K562 (cell line): ENCODE measurements at regions not wholly inside any gene's neighbourhood (a gene's known extent, or its start where the extent isn't known, plus 50 kb on each side); places are given as distances from the start of the nearest gene placed in this dataset.

Source experiments
- ETS2 ChIP-seq: IDR thresholded peaks from 2 replicates; pipeline ENCODE4 v1.6.1; 2016; ENCODE audit warnings: borderline replicate concordance, missing genetic modification characterization, mild to moderate bottlenecking, moderate library complexity, missing compliant biosample characterization; ENCODE audit not compliant: poor library complexity, severe bottlenecking
- FUS ChIP-seq: fragments of 200-400 bp; formaldehyde crosslinking; optimal IDR thresholded peaks from 2 replicates; pipeline ENCODE3; 2017; ENCODE audit warnings: low read depth, low read length
- HMGN3 ChIP-seq: IDR thresholded peaks from 2 replicates; pipeline ENCODE4 v1.6.1; 2011; ENCODE audit warnings: borderline replicate concordance, low read depth, mild to moderate bottlenecking, mixed read lengths, low read length; ENCODE audit not compliant: insufficient read length; ENCODE audit errors: extremely low read depth
- KDM5B ChIP-seq: fragments of 200-600 bp; sonication (generic); IDR thresholded peaks from 2 replicates; pipeline ENCODE4 v1.6.1; 2012; ENCODE audit warnings: low read depth, mild to moderate bottlenecking, moderate library complexity, low read length, control low read depth, inconsistent platforms; ENCODE audit not compliant: insufficient replicate concordance
- MBD2 ChIP-seq: sonication (generic); IDR thresholded peaks from 2 replicates; pipeline ENCODE4 v1.6.1; 2016; ENCODE audit warnings: low read depth, borderline replicate concordance
- MYNN ChIP-seq, 2 experiments: sonication (generic); formaldehyde crosslinking in 1 of 2; IDR thresholded peaks; 2 replicates each; pipeline versions ENCODE4 v1.5.0 to v1.6.1; 2016 to 2020; ENCODE audit warnings: antibody characterized with exemption in 1 of 2, missing genetic modification reagents in 1 of 2
- NONO ChIP-seq, 2 experiments: fragments of 200-400 bp in 1 of 2; fragments of 450-650 bp in 1 of 2; formaldehyde crosslinking in 1 of 2; IDR thresholded peaks; 2 replicates each; pipeline ENCODE4 v1.6.1; 2017; ENCODE audit warnings: low read depth in 2 of 2, mild to moderate bottlenecking in 2 of 2, moderate library complexity in 2 of 2, low read length in 1 of 2
- SLC30A9 ChIP-seq: fragments of 250-450 bp; sonication (Bioruptor Pico); IDR thresholded peaks from 2 replicates; pipeline ENCODE4 v1.8.0; 2022; ENCODE audit warnings: mild to moderate bottlenecking, moderate library complexity
- SNRNP70 ChIP-seq: fragments of 200-400 bp; formaldehyde crosslinking; optimal IDR thresholded peaks from 2 replicates; pipeline ENCODE3; 2017; ENCODE audit warnings: low read depth, low read length
- TAF1 ChIP-seq: IDR thresholded peaks from 2 replicates; pipeline ENCODE4 v1.6.1; 2011; ENCODE audit warnings: mild to moderate bottlenecking, low read length, moderate library complexity; ENCODE audit not compliant: insufficient read depth, control insufficient read depth, severe bottlenecking; ENCODE audit errors: extremely low read depth
- TOE1 ChIP-seq, 2 experiments: fragments of 450-650 bp in 1 of 2; sonication (generic) in 1 of 2; formaldehyde crosslinking in 1 of 2; IDR thresholded peaks; 2 replicates each; pipeline versions ENCODE4 v1.7.1 to v1.8.0; 2016 to 2022; ENCODE audit warnings: borderline replicate concordance in 2 of 2, mild to moderate bottlenecking in 2 of 2, antibody characterized with exemption in 1 of 2, inconsistent platforms in 1 of 2, low read depth in 1 of 2, missing genetic modification reagents in 1 of 2, moderate library complexity in 1 of 2
- ZFX ChIP-seq: sonication (generic); formaldehyde crosslinking; IDR thresholded peaks from 2 replicates; pipeline ENCODE4 v1.8.0; 2022; ENCODE audit warnings: mild to moderate bottlenecking, missing genetic modification reagents, moderate library complexity
- ZKSCAN1 ChIP-seq: fragments of 150-350 bp; IDR thresholded peaks from 2 replicates; pipeline ENCODE4 v1.6.1; 2016; ENCODE audit warnings: low read depth, low read length
- TF ChIP-seq, protein P1 (sequence below): fragments of 450-650 bp; IDR thresholded peaks from 2 replicates; pipeline ENCODE4 v1.6.1; 2016; ENCODE audit warnings: mild to moderate bottlenecking
- TF ChIP-seq, protein P2 (sequence below): fragments of 250-450 bp; sonication (Bioruptor Pico); IDR thresholded peaks from 2 replicates; pipeline ENCODE4 v1.5.0; 2021
- TF ChIP-seq, protein P3 (sequence below): fragments of 450-650 bp; formaldehyde crosslinking; IDR thresholded peaks from 2 replicates; pipeline ENCODE4 v1.4.0; 2020; ENCODE audit warnings: mild to moderate bottlenecking, moderate library complexity
- TF ChIP-seq, protein P4 (sequence below): fragments of 450-650 bp; IDR thresholded peaks from 2 replicates; pipeline ENCODE4 v1.7.1; 2018; ENCODE audit warnings: mild to moderate bottlenecking, low read depth; ENCODE audit not compliant: partially characterized antibody
- TF ChIP-seq, protein P5 (sequence below): sonication (generic); formaldehyde crosslinking; IDR thresholded peaks from 2 replicates; pipeline ENCODE4 v1.9.0; 2022; ENCODE audit warnings: mild to moderate bottlenecking, missing genetic modification reagents

DNA sequence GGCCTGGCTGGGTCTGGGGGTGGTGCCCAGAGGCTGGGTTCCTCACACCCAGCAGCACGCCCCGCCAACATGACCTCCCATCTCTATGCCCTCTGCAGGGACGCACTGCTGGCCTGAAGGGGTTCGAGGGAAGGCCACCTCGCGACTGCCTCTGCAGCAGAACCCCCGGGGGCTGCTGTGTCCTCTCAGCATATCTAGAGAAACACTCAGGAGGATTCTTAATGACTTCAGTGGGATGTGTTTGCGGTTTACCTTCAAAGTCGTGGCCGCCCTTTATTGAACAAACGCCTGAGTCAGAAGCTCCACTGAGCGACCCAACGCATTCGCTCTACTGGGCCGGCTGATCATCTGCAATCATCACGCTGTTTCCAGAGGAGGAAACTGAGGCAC lies 54.8 kb upstream of the GATA5 start (continued):
- TF ChIP-seq, protein P1, sequence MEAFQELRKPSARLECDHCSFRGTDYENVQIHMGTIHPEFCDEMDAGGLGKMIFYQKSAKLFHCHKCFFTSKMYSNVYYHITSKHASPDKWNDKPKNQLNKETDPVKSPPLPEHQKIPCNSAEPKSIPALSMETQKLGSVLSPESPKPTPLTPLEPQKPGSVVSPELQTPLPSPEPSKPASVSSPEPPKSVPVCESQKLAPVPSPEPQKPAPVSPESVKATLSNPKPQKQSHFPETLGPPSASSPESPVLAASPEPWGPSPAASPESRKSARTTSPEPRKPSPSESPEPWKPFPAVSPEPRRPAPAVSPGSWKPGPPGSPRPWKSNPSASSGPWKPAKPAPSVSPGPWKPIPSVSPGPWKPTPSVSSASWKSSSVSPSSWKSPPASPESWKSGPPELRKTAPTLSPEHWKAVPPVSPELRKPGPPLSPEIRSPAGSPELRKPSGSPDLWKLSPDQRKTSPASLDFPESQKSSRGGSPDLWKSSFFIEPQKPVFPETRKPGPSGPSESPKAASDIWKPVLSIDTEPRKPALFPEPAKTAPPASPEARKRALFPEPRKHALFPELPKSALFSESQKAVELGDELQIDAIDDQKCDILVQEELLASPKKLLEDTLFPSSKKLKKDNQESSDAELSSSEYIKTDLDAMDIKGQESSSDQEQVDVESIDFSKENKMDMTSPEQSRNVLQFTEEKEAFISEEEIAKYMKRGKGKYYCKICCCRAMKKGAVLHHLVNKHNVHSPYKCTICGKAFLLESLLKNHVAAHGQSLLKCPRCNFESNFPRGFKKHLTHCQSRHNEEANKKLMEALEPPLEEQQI, result no peak
- TF ChIP-seq, protein P2, sequence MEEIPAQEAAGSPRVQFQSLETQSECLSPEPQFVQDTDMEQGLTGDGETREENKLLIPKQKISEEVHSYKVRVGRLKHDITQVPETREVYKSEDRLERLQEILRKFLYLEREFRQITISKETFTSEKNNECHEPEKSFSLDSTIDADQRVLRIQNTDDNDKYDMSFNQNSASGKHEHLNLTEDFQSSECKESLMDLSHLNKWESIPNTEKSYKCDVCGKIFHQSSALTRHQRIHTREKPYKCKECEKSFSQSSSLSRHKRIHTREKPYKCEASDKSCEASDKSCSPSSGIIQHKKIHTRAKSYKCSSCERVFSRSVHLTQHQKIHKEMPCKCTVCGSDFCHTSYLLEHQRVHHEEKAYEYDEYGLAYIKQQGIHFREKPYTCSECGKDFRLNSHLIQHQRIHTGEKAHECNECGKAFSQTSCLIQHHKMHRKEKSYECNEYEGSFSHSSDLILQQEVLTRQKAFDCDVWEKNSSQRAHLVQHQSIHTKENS, result no peak
- no peak for TF ChIP-seq NONO (IDR thresholded peaks at IDR 0.05; ENCODE audit: low read depth in 2 of 2, low read length in 1 of 2)
- TF ChIP-seq, protein P3, sequence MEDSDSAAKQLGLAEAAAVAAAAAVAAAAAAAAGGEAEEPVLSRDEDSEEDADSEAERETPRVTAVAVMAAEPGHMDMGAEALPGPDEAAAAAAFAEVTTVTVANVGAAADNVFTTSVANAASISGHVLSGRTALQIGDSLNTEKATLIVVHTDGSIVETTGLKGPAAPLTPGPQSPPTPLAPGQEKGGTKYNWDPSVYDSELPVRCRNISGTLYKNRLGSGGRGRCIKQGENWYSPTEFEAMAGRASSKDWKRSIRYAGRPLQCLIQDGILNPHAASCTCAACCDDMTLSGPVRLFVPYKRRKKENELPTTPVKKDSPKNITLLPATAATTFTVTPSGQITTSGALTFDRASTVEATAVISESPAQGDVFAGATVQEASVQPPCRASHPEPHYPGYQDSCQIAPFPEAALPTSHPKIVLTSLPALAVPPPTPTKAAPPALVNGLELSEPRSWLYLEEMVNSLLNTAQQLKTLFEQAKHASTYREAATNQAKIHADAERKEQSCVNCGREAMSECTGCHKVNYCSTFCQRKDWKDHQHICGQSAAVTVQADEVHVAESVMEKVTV, result no peak
- TF ChIP-seq MBD2, result 0 out of 2 replicates have a peak, but pooled peaks have one; percentile 20
- TF ChIP-seq SLC30A9, result no peak
- TF ChIP-seq, protein P4, sequence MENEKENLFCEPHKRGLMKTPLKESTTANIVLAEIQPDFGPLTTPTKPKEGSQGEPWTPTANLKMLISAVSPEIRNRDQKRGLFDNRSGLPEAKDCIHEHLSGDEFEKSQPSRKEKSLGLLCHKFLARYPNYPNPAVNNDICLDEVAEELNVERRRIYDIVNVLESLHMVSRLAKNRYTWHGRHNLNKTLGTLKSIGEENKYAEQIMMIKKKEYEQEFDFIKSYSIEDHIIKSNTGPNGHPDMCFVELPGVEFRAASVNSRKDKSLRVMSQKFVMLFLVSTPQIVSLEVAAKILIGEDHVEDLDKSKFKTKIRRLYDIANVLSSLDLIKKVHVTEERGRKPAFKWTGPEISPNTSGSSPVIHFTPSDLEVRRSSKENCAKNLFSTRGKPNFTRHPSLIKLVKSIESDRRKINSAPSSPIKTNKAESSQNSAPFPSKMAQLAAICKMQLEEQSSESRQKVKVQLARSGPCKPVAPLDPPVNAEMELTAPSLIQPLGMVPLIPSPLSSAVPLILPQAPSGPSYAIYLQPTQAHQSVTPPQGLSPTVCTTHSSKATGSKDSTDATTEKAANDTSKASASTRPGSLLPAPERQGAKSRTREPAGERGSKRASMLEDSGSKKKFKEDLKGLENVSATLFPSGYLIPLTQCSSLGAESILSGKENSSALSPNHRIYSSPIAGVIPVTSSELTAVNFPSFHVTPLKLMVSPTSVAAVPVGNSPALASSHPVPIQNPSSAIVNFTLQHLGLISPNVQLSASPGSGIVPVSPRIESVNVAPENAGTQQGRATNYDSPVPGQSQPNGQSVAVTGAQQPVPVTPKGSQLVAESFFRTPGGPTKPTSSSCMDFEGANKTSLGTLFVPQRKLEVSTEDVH, result no peak
- no peak for TF ChIP-seq SNRNP70
- TF ChIP-seq, protein P5, sequence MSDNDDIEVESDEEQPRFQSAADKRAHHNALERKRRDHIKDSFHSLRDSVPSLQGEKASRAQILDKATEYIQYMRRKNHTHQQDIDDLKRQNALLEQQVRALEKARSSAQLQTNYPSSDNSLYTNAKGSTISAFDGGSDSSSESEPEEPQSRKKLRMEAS (CRISPR knock-in tag), result peak; percentile 17; the same call in 1 of the 2 replicates
- TF ChIP-seq FUS, result no peak
- TF ChIP-seq TOE1 (IDR thresholded peaks at IDR 0.05; ENCODE audit: borderline replicate concordance), result no peak
- TF ChIP-seq TOE1 (CRISPR knock-in tag; IDR thresholded peaks at IDR 0.05; ENCODE audit: borderline replicate concordance, low read depth), result no peak
- TF ChIP-seq ETS2 (tag), result no peak
- 0 out of 2 replicates have a peak, but pooled peaks have one; percentile 31 for TF ChIP-seq ZFX (CRISPR knock-in tag)
- no peak for TF ChIP-seq MYNN (IDR thresholded peaks at IDR 0.05)
- TF ChIP-seq MYNN (CRISPR knock-in tag; IDR thresholded peaks at IDR 0.05), result no peak
- peak; percentile 20 for TF ChIP-seq HMGN3
- peak; percentile 19 for TF ChIP-seq KDM5B
- TF ChIP-seq ZKSCAN1, result no peak
- no peak for TF ChIP-seq TAF1
